Glutamatergic neuron (in vitro differentiated cells): ENCODE measurements at regions not wholly inside any gene's neighbourhood (a gene's known extent, or its start where the extent isn't known, plus 50 kb on each side); places are given as distances from the start of the nearest gene placed in this dataset.

Experiments used
- DNase-seq: peaks from one replicate; pipeline ENCODE4 v3.0.0; 2022
- H3K27ac Mint-ChIP-seq: one replicate; pipeline ENCODE4 v1.8.0; 2020; ENCODE audit warnings: mild to moderate bottlenecking, mixed read lengths, inconsistent platforms; ENCODE audit not compliant: unreplicated experiment
- H3K27me3 Mint-ChIP-seq: one replicate; pipeline ENCODE4 v1.8.0; 2020; ENCODE audit warnings: mild to moderate bottlenecking, moderate library complexity, mixed read lengths, inconsistent platforms; ENCODE audit not compliant: unreplicated experiment
- H3K36me3 Mint-ChIP-seq: one replicate; pipeline ENCODE4 v1.8.0; 2020; ENCODE audit warnings: mild to moderate bottlenecking, mixed read lengths, inconsistent platforms; ENCODE audit not compliant: unreplicated experiment
- H3K4me1 Mint-ChIP-seq: one replicate; pipeline ENCODE4 v1.8.0; 2020; ENCODE audit warnings: mild to moderate bottlenecking, low read depth, mixed read lengths, inconsistent platforms; ENCODE audit not compliant: unreplicated experiment
- H3K4me3 Mint-ChIP-seq: one replicate; pipeline ENCODE4 v1.8.0; 2020; ENCODE audit warnings: mild to moderate bottlenecking, mixed read lengths, inconsistent platforms; ENCODE audit not compliant: unreplicated experiment
- H3K9me3 Mint-ChIP-seq: one replicate; pipeline ENCODE4 v1.8.0; 2020; ENCODE audit warnings: mild to moderate bottlenecking, moderate library complexity, mixed read lengths, inconsistent platforms; ENCODE audit not compliant: unreplicated experiment
- TF ChIP-seq, protein P1 (sequence below): fragments of 200-600 bp; sonication (generic); IDR thresholded peaks from one replicate; pipeline ENCODE4 v1.5.0; 2021; ENCODE audit not compliant: partially characterized antibody, unreplicated experiment

DNA sequence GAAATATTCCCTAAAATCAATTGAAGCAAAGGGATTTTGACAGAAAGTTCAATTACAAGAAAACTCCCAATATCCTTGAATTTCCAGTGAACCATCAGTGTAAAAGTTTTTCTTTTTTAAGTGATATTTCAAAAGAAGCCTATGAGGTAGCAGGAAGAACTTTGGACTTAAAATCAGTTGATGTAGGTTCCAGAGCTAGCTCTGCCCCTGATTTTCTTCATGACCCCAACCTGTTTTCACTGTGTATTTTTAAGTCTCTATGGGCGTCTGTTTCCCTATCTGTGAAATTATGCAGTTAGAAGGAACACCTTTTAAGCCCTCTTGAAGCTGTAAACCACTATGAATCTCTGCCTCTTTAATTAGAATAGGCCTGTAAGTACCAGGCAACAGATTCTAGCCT, 66.2 kb upstream of the SLC1A1 start:
- Mint-ChIP-seq H3K4me3 (no peak overlapping the region), H3K36me3 (no peaks in the 10 kb centered on the region), H3K27me3 (no peaks in the 10 kb centered on the region), H3K9me3 (peaks cover 2% of the 10 kb centered on the region), H3K27ac (no peak overlapping the region), H3K4me1 (no peaks in the 10 kb centered on the region)
- no peak for DNase-seq
- TF ChIP-seq, protein P1, sequence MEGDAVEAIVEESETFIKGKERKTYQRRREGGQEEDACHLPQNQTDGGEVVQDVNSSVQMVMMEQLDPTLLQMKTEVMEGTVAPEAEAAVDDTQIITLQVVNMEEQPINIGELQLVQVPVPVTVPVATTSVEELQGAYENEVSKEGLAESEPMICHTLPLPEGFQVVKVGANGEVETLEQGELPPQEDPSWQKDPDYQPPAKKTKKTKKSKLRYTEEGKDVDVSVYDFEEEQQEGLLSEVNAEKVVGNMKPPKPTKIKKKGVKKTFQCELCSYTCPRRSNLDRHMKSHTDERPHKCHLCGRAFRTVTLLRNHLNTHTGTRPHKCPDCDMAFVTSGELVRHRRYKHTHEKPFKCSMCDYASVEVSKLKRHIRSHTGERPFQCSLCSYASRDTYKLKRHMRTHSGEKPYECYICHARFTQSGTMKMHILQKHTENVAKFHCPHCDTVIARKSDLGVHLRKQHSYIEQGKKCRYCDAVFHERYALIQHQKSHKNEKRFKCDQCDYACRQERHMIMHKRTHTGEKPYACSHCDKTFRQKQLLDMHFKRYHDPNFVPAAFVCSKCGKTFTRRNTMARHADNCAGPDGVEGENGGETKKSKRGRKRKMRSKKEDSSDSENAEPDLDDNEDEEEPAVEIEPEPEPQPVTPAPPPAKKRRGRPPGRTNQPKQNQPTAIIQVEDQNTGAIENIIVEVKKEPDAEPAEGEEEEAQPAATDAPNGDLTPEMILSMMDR, result no peak

DNA sequence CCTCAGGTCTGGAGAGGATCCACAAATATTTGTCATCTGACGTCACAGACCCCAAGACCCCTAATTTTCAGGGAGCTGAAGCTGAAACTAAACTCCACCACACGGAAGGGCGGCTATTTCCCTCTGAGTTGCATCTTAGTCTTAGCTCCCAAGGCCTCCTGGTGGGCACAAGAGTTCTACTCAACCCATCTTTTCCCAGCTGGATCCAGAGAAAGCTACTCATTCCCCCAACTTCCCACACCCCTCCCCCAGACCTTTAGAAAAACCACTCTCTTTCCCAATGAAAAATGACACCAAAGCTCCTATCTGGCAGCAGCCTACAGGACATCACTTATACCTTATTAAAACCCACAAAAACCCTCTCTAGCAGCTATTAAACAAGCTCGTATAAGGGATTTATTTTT, 67.1 kb upstream of the SLC1A1 start:
- H3K27me3 Mint-ChIP-seq, result no peaks in the 10 kb centered on the region
- H3K4me1 Mint-ChIP-seq, result no peaks in the 10 kb centered on the region

DNA sequence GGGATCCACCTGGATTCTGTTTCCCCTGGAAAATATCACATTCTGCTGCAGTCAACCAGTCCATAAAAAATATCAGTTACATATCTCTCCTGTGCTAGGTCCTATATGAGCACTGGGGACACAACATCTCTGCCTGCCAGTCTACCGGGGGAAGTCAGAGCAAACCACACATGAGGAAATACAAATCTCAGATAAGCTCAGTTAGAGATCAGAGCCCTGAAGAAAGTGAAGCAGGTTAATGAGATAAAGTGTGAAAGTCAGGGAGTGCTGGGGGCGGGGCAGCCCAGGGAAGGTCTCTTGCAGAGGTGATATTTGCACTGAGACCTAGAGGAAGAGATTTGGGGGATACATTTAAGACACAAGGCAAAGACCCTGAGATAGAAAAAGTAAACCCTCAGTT, 67.8 kb upstream of the SLC1A1 start:
- Mint-ChIP-seq H3K27ac (no peak overlapping the region), H3K4me3 (no peak overlapping the region), H3K27me3 (no peaks in the 10 kb centered on the region), H3K9me3 (peaks cover 2% of the 10 kb centered on the region), H3K4me1 (no peaks in the 10 kb centered on the region), H3K36me3 (no peaks in the 10 kb centered on the region)
- TF ChIP-seq, protein P1, result no peak
- no peak for DNase-seq

More for the DNA sequence above, 67.1 kb upstream of the SLC1A1 start:
- Mint-ChIP-seq H3K27ac (no peak overlapping the region), H3K4me3 (no peak overlapping the region), H3K9me3 (peaks cover 2% of the 10 kb centered on the region), H3K36me3 (no peaks in the 10 kb centered on the region)
- TF ChIP-seq, protein P1, result no peak
- no peak for DNase-seq

DNA sequence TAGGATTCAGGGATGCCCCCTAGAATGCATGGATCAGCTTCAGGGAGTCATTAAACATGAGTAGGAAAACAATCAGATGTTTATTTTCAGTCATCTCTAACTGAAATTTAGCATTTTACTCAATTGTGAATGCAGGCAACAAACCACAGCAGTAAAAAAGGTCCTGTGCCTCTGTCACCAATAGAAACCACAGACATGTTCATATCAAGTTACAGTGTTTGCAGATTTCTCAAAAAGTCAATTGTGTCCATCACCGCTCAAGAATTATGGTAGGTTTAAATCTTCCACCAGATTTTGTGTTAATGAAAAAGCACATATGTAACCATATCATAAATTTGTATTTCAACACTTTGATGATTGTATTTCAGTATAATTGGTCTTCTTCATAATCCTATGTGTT, 68.4 kb upstream of the SLC1A1 start:
- no peaks in the 10 kb centered on the region for H3K27me3 Mint-ChIP-seq
- H3K36me3 Mint-ChIP-seq, result no peaks in the 10 kb centered on the region
- TF ChIP-seq, protein P1, result no peak
- no peak for DNase-seq
- peaks cover 2% of the 10 kb centered on the region for H3K9me3 Mint-ChIP-seq
- no peak overlapping the region for H3K27ac Mint-ChIP-seq
- no peak overlapping the region for H3K4me3 Mint-ChIP-seq
- H3K4me1 Mint-ChIP-seq, result no peaks in the 10 kb centered on the region

DNA sequence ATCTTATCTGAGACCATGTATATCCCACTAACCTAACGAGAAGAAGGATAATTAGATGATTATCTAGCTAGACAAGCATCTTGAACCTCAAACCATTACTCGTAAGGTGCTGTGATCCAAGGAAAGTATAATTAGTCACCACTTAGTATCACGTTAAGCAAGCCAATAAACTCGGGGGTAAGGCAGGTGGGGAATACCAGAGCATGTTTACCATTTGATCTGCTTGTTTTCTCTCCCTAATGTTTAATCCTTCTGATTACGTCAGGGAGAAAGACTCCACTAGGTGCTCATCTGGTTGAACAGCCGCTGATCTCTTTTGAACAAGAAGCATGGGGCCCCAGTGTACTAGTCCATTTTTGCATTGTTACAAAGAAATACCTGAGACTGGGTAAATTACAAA, 69.9 kb upstream of the SLC1A1 start:
- H3K27ac Mint-ChIP-seq, result no peak overlapping the region
- TF ChIP-seq, protein P1, result no peak
- no peaks in the 10 kb centered on the region for H3K4me1 Mint-ChIP-seq
- H3K4me3 Mint-ChIP-seq, result no peak overlapping the region
- no peaks in the 10 kb centered on the region for H3K27me3 Mint-ChIP-seq
- peaks cover 2% of the 10 kb centered on the region for H3K9me3 Mint-ChIP-seq
- no peak for DNase-seq
- no peaks in the 10 kb centered on the region for H3K36me3 Mint-ChIP-seq
